Forelimb muscle (tissue), 1 donor: ENCODE measurements at regions not wholly inside any gene's neighbourhood (a gene's known extent, or its start where the extent isn't known, plus 50 kb on each side); places are given as distances from the start of the nearest gene placed in this dataset.

Experiments
- DNase-seq: peaks from one replicate; pipeline ENCODE4 v3.0.0-alpha.2; 2013; ENCODE audit warnings: low read depth

DNA sequence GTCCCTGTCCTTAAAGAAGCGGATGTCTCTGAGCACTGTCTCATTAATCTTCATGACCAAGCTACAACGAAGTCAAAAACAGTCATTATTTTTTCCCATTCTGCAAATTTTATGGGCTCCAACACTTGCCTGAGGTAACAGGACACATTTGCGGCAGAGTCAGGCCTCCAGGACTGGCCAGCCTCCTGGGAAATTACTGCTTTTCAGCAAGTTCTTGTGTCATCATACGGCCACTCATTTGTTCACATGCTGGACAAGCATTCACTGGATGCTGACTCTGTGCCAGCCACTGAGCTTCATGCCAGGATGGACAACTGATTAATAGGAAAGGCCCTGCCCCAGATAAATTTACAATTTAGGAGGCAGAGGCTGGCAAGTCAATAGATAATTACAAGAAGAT, 305.7 kb downstream of the ACTL7B start:
- no peak for DNase-seq

- DNase-seq, result no peak
These were observed 306.6 kb downstream of the ACTL7B start for GRCh38 chr9:108549184-108549583.

DNA sequence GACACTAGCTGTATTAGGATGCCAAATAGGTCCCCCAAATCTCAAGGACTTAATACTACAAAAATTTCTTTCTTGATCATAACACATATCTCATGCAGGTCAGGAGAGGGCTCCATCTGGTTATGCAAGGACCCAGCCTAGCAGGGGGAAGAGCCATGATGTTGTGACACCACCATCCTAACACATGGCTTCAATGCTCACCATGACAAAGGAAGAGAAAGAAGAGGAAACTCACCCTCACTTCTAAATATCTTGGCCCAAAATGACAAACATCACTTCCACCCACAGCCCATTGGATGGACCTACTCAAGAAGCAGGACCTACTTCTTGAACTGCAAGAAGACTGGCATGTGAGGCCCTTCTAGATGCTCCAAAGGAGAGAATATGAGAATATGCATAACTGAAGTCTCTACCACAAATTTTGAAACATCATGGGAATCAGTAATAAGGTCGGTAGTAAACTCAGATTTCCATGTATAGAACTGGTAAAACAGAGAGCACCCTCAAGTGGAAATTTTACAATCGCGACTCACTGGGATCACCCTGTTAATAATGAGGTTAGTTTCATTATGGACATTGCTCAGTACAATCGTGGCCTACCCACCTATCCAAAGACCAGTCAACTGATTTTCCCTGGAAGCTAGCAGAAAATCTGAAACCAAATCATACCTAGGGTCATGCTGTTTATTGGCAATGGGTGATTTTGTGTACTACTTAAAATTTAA, 308.2 kb downstream of the ACTL7B start:
- no peak for DNase-seq

GRCh38 chr9:108546215-108546614, 309.6 kb downstream of the ACTL7B start:
- no peak for DNase-seq

GRCh38 chr9:108545436-108545835, 310.4 kb downstream of the ACTL7B start:
- DNase-seq, result no peak

GRCh38 chr9:108544866-108545265, 310.9 kb downstream of the ACTL7B start:
- DNase-seq, result no peak

- DNase-seq, result no peak
These were observed 312.5 kb downstream of the ACTL7B start for GRCh38 chr9:108543251-108543778.

DNA sequence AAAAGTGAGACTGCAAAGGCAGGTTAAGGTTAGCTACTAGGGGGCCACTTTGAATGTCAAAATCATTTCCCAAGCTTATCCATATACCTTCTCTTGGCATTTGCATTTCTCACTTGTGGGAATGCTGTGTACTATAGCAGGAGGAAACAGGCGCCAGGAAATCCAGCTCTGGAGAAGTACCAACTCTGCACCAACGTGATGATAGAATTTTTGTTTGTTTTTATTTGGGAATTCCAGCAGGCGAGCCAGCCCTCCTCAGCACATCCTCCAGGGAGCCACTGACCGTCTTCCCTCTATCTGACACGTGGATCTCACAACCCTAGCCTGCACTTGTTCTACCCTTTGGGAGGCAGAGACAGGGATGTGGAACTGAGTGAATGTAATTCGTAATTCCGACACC, 318.0 kb downstream of the ACTL7B start:
- DNase-seq, result no peak

DNA sequence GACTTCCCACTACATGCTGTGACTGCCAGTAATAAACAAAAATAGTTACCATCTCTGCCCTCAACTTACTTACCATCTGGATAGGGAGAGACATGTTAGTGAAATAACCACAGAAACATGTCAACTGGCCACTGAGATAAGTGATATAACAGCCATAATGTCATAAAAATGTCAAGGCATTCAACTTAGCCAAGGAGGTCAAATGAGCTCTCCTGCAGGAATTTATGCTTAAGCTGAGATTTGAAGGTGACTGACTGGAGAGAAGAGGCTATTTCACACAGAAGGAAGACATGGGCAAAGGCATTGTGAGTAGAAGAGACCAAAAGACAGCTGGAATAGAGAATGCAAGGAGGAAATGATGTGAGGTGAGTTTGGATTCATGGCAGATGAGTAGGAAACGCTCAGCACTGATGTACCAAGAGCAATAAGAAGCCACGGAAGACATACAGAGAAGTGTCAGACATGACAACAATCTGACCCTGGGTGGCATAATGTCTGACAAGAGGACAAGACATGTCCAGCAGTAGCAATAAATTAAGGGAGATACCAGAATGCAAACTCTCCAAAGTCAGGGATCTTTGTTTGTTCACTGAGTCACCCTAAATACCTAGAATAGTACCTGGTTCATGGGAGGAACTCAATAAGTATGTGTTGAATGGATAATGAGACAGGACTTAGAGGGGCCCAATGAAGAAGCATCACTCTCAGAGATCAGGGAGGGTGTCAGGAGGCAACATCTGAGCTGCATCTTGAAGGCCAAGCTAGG, 318.8 kb downstream of the ACTL7B start:
- no peak for DNase-seq

DNA sequence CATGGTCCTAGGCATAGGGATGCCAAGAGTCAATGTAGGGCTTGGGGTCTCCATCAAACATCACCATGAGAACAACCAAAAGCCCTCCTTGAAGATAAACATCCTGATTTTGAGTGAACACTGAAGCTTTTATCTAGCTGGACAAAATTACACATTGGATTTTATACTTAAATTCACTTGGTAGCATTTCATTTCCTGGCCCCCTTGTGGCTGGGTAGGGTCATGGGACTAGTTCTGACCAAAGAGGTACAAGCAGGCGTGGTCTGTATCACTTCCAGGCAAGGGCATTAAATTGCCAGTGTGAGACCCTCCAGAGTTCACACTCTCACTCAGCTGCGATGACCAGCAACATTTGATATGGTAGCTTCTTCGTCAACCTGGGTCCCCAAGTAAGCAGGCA, 320.3 kb downstream of the ACTL7B start:
- DNase-seq, result no peak

DNA sequence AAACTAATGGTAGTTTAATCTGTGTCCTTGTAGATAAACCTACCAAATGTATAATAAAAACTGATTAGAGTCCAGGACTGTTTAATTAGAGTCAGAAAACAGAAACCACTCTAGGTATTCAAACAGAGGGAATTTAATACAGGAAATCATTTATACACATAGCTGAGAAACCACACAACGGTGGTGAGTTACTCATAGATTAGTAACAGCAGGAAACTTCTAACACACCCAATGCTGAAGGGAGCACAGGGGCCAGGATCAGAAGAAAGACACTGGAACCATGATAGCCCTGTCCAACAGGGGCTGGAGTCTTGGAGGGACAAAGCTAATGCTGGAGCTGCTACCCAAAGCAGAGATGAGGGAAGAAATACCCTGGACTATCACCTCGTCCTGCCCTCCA, 321.0 kb downstream of the ACTL7B start:
- no peak for DNase-seq

DNA sequence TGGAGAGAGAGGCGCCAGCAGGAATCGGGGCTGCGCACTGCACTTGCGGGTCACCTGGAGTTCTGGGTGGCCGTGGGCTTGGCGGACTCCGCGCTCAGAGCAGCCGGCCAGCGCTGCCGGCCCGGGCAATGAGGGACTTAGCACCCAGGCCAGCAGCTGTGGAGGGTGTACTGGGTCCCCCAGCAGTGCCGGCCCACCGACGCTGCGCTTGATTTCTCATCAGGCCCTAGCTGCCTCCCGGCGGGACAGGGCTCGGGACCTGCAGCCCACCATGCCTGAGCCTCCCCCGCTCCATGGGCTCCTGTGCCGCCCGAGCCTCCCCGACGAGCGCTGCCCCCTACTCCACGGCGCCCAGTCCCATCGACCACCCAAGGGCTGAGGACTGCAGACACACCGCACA, 325.6 kb downstream of the ACTL7B start:
- no peak for DNase-seq

DNA sequence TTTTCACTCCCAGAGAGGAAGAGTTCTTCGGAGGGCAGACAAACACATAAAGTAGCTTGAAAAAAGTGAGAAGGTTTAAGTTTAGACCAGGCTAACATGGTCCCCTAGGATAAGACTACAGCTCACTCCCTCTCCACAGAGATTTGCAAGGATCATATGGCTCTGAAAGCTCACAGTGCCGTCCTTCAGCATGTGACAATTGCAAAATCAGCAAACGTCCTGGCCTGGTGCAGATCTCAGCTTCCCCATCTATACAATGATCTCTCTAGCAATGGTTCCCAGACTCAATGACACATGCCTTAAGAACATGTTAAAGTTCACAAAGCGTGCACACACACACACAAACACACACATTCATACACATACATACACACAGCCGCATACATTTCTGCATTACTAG, 327.6 kb downstream of the ACTL7B start:
- no peak for DNase-seq

DNA sequence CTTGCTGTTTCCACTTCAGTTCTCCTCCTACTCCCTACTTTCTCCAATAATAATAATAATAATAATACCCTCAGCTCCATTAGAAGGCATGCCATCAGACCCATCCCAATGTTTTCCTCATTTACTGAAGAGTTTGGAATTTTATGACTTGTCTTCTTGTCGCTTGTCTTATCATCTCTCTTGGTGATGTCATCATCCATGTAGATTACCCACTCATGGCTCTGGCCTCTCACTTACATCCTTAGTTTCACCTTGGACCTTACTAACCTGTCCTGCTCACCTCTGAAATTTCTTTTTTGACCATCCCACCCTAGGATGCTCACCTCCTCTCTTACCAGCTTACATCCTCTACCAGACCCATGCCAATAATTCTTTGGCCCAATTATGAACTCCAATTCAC, 329.3 kb downstream of the ACTL7B start:
- DNase-seq, result no peak

DNA sequence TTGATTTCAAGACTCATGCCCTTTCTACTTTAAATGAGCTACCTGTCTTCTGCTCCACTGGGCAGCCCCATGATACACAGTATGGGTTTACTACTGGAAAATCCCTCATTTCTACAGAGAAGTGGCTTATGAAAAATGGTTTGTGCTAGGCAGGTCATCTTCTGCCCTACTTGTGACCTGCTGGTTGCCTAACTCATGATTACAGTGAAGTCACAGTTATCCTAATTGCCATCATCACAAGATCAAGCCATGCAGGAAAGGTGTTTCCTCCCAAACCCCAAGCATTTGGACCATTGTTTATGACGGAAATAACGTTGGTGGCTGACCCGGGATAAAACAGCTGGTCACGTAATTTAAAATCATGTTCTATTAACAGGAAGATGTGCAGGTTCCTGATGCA, 330.6 kb downstream of the ACTL7B start:
- no peak for DNase-seq

DNA sequence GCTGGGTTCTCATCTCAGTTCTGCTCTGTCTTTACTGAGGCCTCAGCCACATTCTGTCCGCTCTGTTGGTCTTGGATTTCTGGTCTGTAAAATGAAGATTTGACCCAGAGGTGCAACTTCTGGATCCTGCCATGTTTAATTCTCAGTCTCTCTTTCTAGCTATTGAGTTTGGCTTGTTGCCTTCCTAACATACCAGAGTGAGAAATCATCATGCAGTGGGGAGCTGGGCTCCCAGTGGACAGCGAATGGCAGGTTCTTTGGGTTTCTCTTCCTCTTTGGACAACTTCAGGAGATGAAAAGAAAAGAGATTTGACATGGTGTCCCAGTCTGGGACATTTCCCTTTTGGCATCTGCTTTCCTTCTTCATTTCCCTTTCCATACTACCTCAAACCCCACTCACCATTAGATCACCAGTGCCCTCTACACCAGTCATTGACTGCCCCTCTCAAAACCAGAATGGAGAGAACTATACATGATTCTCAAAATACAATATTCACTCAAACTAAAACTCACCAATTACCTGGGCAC, 334.7 kb downstream of the ACTL7B start:
- no peak for DNase-seq

DNA sequence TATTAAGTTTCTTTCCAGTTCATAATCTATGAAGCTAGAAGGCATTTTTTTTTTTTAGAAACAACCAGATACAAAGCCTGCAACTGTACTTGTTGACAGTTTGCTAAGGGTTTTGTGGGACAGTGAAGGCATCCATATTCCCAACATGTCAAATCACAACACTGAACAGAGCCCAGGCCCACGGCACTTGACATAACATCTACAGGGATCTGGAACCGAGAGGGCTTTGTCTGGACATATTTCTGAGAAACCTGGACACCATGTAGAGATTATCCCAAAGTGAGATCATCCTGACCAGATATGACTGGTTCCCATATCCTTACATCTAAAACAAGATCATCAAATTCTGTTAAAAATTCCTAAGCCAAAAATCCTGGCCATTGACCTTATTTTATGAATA, 336.3 kb downstream of the ACTL7B start:
- DNase-seq, result no peak

DNA sequence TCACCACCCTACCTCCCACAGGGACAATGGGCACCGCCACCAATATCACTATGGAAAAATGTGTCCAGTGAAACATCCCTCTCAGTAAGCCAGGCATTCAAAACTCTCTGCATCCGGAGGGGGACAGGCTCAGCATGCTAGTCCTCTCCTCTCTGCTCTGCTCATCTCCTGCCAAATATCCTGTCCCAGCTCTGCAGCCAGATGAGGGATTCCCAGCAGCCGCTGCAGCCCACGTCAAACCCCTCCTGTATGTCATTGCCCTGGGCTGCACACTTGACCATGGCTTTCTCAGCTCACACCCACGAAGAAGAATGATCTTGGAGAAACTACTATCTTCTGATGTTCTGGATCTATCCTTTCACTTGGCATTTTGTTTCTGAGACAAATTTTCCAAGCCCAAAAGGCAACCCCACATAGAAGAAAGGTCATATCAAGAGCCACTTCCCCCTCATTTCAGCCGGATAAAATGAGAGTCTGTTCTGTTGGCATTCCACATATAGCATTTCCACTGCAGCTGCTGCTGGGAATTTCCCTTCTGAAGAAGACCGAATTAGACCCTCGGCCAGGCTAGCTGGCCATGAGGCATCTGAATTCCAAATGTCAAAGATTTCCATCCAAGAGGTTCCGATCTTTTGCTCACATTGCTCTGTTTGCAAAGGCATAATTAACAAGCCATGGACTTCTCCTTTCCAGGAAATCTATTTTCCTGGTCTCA, 338.0 kb downstream of the ACTL7B start:
- peak; percentile 16 for DNase-seq

DNA sequence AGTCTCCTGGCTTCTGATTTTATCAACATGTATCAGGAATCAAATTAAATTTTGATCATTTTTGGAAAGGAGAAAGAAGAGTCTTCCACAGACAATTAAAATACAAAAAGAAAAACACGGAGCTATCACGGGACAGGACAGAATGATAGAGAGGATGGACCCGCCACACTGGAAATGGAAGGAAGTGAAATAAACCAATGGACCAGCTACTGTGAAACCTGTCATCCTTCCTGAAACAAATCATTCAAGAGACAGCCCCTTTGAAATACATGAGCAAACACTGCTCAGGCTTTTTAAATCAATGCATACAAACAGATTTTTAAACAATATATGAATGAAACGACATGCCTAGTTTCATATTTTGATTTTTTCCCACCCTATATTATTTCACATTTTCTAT, 339.4 kb downstream of the ACTL7B start:
- DNase-seq, result no peak

- DNase-seq, result no peak
These were observed 339.9 kb downstream of the ACTL7B start for GRCh38 chr9:108515856-108516255.

DNA sequence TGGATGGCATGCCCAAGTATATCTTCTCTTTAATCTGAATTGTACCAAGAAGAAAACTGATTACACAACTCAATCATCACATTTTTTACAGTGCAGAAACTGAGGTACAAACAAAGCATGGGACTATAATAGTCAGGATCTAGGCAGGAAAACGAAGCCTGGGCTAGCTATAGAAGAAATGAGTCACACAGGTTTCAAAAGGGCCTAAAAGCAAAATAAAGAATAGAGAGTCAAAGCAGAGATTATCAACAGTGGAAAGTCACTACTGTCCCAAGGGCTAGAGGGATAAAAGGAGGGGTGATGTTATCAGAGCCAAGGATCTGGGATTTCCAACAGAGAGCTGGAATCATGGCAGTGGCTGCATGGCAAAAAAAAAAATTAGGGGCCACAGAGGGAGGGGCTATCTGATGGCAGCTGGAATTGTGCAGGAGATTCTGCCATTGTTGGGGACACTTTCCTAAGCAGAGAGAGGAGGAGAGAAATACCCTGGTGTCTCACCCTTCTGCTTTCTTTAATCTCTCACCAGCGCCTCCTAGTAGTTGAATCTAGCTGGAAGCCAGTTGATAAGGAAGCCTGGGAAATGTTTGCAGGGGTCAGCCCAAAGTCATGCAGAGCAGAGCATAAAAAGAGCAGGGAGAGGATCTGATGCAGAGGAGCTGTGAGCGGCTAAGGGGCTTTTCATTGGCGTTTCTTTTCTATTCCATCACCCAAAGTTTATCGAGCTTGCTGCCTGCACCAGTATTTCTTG, 343.2 kb downstream of the ACTL7B start:
- no peak for DNase-seq

DNA sequence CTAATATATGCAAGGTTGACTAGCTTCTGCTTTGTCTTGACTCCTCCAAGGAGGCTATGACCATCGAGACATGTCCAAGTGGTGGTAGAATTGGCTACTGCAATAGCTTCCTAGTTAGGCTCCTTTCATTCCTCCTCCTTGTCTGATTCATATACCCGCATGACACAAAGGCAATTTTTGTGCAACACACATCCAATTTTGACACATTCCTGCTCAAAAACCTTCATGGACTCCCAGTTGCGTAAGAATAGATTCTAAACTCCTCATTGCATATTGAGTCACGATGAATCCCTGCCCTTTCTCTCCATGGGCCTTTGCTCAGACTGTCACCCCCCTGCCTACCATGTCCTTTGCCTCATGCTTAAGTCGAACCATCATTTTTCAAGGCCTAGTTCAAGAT, 344.5 kb downstream of the ACTL7B start:
- no peak for DNase-seq
